Stimulated activated CD8-positive, alpha-beta memory T cell treated with anti-CD3 and anti-CD28 coated beads, Interleukin-4, amount 100 ng/mL, for 24 hours (primary cell): ENCODE measurements at regions not wholly inside any gene's neighbourhood (a gene's known extent, or its start where the extent isn't known, plus 50 kb on each side); places are given as distances from the start of the nearest gene placed in this dataset.
"Not testable (repeated sequence)": the region's sequence is repeated elsewhere in the genome, so short reads cannot be mapped to it uniquely, and the experiment has no call there.

Experiments
- DNase-seq: peaks from one replicate; pipeline ENCODE4 v3.0.0-alpha.2; 2020; ENCODE audit warnings: low read depth

DNA sequence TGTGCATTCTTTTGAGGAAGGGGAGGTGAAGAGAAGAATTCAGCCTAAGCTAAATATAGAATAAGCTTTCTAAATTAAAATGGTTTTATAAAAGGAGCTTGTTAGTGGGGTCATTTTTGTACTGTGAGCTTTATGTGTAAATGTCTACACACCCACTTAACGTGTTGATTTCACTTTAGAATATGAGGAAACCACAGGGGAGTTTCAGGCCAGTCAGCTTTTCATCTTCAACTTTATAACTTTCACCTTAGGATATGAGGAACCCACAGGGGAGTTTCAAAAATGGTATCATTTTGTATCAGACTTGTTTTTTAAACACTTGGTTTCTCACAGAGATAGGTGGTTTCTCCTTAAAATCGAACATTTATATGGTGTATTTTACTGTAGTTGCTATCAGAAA lies 120.7 kb upstream of the NIPA1 start:
- DNase-seq = not testable (repeated sequence)

DNA sequence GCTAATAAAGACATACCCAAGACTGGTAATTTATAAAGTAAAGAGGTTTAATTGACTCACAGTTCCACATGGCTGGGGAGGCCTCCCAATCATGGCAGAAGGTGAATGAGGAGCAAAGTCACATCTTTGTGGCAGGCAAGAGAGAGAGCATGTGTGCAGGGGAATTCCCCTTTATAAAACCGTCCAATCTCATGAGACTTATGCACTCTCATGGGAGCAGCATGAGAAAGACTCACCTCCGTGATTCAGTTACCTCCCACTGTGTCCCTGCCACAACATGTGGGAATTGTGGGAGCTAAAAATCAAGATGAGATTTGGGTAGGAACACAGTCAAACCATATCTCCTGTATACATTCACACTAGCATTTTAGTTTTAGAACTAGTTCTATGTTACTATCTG lies 101.7 kb upstream of the NIPA1 start:
- not testable (repeated sequence) for DNase-seq

DNA sequence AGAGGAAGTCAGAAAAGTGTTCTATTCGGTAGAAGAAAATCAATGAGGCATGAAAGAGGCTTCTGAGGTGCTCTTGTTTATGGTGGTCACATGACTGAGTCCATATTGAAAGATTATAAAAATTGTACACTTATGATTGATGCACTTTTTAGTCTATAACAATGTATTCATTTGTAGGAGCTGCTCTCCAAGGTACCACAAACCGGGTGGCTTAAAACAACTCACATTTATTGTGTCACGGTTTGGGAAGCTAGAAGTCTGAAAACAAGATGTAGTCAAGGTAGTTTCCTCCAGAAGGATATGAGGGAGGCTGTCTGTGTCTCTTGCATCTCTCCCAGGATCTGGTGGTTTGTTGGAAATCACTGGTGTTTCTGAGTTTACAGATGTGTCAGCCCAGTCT lies 86.6 kb upstream of the NIPA1 start:
- DNase-seq = not testable (repeated sequence)

DNA sequence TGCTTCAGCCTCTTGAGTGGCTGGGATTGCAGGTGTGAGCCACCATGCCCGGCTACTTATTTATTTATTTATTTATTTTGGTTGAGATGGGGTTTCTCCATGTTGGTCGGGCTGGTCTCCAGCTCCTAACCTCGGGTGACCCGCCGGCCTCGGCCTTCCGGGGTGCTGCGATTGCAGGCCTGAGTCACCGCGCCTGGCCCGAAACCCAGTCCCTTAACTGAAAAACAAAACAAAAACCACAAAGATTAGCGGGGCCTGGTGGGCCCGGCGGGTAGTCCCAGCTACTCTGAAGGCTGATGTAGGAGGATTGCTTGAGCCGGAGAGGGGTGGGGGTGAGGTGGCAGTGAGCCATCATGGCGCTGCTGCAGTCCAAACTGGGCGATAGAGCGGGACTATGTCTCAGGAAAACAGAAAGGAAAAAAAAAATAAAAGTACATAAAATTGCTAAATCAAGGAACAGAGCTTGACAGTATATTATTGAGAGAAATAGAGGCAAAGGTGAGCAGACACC lies 75.6 kb upstream of the NIPA1 start:
- DNase-seq = not testable (repeated sequence)

DNA sequence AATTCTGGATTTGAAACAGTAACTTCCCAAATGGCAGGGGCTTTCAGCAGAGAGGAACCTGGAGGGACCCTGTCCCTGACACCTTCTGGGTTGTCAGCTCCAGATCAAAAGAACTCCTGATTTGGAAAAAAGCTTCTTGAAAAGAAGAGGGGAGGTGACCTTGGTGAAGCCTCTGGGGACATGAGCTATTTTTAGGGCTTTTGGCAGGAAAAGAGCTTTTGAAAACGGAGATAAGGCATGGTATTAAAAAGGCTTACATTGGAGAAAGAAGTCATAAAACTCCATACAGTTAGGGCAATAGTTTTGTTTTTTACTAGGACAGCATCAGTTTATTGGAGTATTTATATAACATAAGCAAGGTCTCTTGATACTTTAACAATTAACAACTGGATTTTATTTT lies 72.5 kb upstream of the NIPA1 start:
- DNase-seq = not testable (repeated sequence)

DNA sequence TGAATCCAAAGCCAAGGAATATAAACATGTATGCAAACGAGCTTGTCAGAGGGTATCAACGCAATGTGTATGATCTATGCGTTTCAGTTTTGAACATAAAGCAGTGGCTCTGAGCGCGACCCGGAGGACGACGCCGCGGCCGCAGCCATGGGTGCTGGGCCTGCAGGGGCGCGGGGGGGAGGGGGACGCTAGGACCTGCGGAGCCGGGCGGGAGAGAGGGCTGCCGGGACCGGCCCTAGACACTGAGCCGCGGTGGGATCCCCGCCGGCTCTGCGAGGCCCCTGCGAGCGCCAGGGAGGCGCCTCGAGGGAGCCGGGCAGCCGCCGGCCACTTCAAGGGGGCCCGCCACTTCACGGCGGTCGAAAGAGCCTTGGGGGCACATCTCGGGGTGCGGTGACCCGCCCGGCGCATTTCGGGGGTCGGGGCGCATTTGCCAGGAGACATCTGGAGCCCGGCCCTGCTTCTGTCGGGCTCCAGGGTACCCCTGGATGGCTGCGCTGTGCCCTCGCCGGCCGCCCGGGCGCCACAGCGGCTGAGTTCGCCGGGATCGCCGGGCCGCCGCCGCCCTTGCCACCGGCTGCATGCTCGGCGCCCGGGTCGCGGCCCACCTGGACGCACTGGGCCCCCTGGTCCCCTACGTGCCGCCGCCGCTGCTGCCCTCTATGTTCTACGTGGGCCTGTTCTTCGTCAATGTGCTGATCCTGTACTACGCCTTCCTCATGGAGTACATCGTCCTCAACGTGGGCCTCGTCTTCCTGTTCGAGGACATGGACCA lies 71.9 kb upstream of the NIPA1 start:
- DNase-seq = not testable (repeated sequence)

DNA sequence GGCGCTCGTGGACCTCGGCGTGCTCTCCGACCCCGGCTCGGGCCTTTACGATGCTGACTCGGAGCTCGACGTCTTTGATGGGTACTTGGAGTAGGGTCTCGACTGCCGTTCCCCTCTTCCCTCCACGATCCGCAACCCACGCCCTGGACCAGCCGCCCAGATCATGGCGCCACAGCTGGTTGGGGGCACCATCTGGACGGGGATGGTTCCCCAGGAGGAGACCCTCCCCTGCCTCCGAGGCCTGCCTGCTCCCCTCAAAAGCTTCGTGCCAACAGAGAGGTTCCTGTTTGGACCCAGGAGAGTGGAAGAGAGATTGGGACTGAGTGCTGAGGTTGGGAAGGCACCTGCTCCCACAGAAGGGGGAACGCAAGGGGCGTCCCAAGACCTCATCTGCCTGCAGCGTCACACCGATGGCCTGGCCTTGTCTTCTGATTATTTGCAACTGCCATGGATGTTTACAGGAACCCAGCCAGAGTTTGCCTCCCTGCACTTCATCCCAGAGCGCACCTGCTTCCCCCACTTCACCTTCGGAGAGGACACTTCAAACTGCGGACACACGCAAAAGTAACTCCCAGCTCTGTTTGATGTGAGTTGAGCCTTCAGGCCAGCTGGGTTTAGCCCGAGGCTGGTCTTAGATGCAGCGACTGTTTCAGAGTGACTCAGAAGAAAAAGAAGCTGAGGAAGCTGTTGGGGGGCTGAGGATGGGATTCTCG lies 71.2 kb upstream of the NIPA1 start:
- not testable (repeated sequence) for DNase-seq

DNA sequence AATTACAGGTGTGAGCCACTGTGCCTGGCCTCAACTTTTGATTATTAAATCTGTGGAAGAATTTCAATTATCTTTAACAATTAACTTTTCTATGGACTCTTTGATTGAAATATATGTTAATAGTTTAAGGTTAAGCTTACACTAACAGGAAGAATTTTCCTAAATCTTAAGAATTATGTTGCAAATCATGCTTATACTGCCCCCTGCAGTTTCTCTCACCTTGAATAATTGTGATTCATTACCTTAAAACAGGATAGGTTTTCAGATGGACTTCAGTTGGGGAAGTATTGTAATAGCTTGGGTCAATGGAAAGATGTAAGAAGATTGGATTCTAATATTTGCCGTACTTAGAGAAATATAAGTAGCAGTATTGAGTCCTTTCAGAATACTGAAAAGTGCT lies 66.5 kb upstream of the NIPA1 start:
- not testable (repeated sequence) for DNase-seq

DNA sequence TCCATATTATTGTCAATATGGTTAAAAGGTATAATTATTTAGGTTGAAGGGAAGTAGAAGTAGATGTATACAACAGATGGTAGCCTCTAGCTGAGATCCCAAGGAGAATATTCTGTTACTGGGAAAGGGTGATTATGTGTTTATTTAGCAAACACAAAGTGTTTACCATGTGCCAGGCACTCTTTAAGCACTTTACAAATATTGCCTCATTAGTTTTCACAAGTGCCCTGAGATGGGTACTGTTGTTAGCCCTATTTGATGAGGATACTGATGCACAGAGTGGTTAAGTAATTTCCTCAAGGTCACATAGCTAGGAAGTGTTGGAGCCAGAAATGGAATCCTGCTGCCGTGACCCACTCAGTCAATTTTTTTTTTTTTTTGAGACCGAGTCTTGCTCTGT lies 60.3 kb upstream of the NIPA1 start:
- not testable (repeated sequence) for DNase-seq

DNA sequence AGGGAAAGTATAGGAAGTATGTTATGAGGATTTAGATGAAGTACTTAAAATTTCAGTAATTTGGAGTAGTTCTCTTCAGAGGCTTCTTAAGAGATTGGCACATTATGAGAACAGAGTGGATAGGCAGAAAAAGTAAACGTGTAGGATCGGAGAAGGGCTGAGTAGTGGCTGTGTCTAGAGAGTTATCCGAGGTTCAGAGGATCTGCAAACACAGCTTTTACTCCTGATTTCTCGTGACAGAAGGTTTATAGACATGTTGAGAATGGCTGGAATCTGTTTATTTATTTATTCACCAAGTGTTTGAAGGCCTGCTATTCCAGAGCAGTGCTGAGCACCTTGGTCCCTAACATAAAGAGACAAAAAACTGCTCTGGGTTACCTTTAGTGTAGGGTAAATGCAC lies 51.4 kb upstream of the NIPA1 start:
- not testable (repeated sequence) for DNase-seq

DNA sequence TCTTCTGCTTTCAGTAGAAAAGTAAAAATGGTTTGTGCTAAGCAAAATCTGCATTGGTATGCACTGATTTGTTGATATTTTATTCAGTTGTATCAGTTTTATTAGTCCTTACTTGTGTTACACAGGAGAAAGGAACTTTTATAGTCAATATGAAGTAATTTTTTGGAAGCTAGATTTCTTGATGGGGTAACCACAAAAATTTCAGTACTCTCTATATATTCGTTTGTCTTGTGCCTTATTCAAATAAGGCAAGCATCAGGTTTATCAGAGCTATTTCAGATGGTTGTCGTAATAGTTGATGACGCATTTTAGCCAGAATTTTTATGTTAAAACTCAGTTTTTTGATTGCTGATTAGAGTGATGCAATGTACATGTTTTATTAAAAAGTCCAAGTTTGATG lies 50.7 kb upstream of the NIPA1 start:
- DNase-seq = no peak

DNA sequence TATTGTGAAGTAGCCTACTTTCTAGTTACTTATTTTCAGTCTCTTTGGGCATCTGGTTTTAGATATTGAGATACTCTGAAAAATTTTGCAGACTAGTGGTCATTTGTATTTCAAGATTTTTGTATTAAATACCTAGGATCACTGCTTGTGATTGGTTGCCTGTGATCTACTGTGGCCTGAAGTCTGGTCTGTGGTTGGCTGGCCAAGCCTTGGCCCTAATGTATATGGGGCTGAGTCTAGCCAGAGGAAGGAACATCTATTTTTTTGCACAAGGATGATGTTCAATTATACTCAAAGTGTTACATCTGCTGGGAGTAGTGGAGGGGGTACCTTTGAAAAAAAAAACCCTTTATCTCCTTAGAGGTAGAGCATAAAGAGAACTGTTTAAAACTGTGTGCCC lies 50.2 kb upstream of the NIPA1 start:
- not testable (repeated sequence) for DNase-seq
